NT2/D1 (cell line): ENCODE measurements at regions not wholly inside any gene's neighbourhood (a gene's known extent, or its start where the extent isn't known, plus 50 kb on each side); places are given as distances from the start of the nearest gene placed in this dataset.

Source experiments
- SUZ12 ChIP-seq: IDR thresholded peaks from 2 replicates; pipeline ENCODE4 v1.6.1; 2011; ENCODE audit not compliant: insufficient read length, insufficient read depth; ENCODE audit errors: extremely low read depth
- ZNF274 ChIP-seq: IDR thresholded peaks from 2 replicates; pipeline ENCODE4 v1.6.1; 2011; ENCODE audit warnings: mild to moderate bottlenecking, low read depth, low read length

- TF ChIP-seq SUZ12 (no peak), ZNF274 (no peak)
Measured at GRCh38 chr10:60465801-60466200, 76.1 kb upstream of the ANK3 start.
